GM23338 (cell line): ENCODE measurements at regions not wholly inside any gene's neighbourhood (a gene's known extent, or its start where the extent isn't known, plus 50 kb on each side); places are given as distances from the start of the nearest gene placed in this dataset.
"Not testable (repeated sequence)": the region's sequence is repeated elsewhere in the genome, so short reads cannot be mapped to it uniquely, and the experiment has no call there.

Source experiments
- CREB1 ChIP-seq: fragments of 250-450 bp; sonication (Bioruptor Pico); IDR thresholded peaks from 2 replicates; pipeline ENCODE4 v1.5.0; 2020; ENCODE audit warnings: low read depth, mild to moderate bottlenecking, moderate library complexity
- CTCF ChIP-seq, 2 experiments: fragments of 200-600 bp in 1 of 2; sonication (generic) in 1 of 2; conservative IDR thresholded peaks; 2 replicates each; pipeline versions ENCODE4 v1.5.1 to v1.6.1; 2016 to 2017; ENCODE audit warnings: antibody characterized with exemption in 2 of 2, low read depth in 2 of 2, mild to moderate bottlenecking in 2 of 2, moderate library complexity in 1 of 2
- EZH2 ChIP-seq: fragments of 200-600 bp; sonication (generic); IDR thresholded peaks from one replicate; pipeline ENCODE4 v1.8.0; 2017; ENCODE audit warnings: antibody characterized with exemption, mild to moderate bottlenecking, low read depth; ENCODE audit not compliant: unreplicated experiment
- EZH2phosphoT487 ChIP-seq: fragments of 200-600 bp; sonication (generic); IDR thresholded peaks from one replicate; pipeline ENCODE4 v1.8.1; 2018; ENCODE audit warnings: antibody characterized with exemption; ENCODE audit not compliant: unreplicated experiment
- POLR2AphosphoS5 ChIP-seq: IDR thresholded peaks from 2 replicates; pipeline ENCODE4 v1.6.1; 2016; ENCODE audit warnings: antibody characterized with exemption, low read depth
- REST ChIP-seq: IDR thresholded peaks from one replicate; pipeline ENCODE4 v1.6.1; 2018; ENCODE audit warnings: antibody characterized with exemption; ENCODE audit not compliant: unreplicated experiment
- ZNF331 ChIP-seq: fragments of 250-450 bp; sonication (Bioruptor Pico); IDR thresholded peaks from 2 replicates; pipeline ENCODE4 v1.5.0; 2020; ENCODE audit warnings: low read depth, mild to moderate bottlenecking, moderate library complexity

GRCh38 chr14:48561438-48561837 is 886.0 kb upstream of the MDGA2 start:
- not testable (repeated sequence) for TF ChIP-seq CTCF (conservative IDR thresholded peaks at IDR 0.05; ENCODE audit: low read depth in 2 of 2); REST; EZH2; POLR2AphosphoS5; EZH2phosphoT487; ZNF331 (CRISPR knock-in tag); CREB1 (CRISPR knock-in tag)
